ENCODE measurements at regions not wholly inside any gene's neighbourhood (a gene's known extent, or its start where the extent isn't known, plus 50 kb on each side); places are given as distances from the start of the nearest gene placed in this dataset.
"Not testable (repeated sequence)": the region's sequence is repeated elsewhere in the genome, so short reads cannot be mapped to it uniquely, and the experiment has no call there.

- H3K4me1 Mint-ChIP-seq, result no peaks in the 10 kb centered on the region
- no peak for DNase-seq
- H3K27ac Mint-ChIP-seq, result no peak overlapping the region
Observed at GRCh38 chr20:60785301-60785700, 466.8 kb upstream of the CDH4 start.

DNA sequence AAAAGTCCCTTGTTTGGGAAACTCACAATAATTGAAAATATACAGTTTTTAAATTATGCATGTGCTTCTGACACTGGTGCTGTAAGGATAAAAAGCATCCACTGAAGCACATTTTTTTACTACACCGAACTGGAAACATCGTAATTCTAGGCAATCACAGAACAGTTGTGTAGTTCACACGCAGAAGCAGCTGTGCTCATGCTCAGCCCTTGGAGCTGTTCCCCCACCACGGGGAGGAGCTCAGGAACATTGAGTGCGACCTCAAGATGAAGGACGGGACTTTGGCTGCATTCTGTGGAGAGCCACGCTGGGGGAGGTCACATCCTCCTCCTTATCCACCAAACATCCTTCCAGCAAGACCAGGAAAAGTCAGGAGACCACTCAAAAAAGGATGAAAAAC is 466.3 kb upstream of the CDH4 start:
- H3K27me3 Mint-ChIP-seq (ENCODE audit: low read depth in 3 of 3), result peaks cover 0 to 7% (median 4%) of the 10 kb centered on the region in 3 donors

More at GRCh38 chr20:60785301-60785700, 466.8 kb upstream of the CDH4 start:
- Mint-ChIP-seq H3K27me3 (ENCODE audit: low read depth in 3 of 3) (peaks cover 0 to 7% (median 0%) of the 10 kb centered on the region in 3 donors), H3K36me3 (no peaks in the 10 kb centered on the region), H3K4me3 (no peak overlapping the region), H3K9me3 (no peaks in the 10 kb centered on the region)

DNA sequence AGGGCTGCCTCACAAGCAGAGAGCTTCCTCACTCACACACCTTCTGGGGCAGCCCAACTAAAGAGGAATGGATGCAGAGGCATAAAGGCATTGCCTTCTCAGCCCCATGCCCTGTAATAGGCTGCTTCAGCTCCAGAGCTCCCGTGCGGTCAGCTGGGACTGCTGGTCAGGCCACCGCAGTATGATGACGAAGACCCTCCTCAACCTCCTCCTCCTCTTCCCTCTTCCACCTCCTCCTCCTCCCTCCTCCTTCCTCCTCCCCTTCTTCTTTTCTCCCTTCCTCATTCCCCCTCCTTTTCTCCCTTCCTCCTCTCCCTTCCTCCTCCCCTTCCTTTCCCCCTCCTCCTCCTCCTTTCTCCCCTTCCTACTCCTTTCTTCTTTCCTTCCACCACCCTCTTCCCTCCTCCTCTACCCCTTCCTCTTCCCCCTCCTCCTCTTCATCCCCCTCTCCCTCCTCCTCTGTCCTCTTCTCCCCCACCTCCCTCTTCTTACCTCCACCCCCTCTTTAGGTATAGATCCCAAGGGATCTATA is 465.3 kb upstream of the CDH4 start:
- H3K4me3 Mint-ChIP-seq, result no peak overlapping the region
- H3K27ac Mint-ChIP-seq, result no peak overlapping the region
- H3K36me3 Mint-ChIP-seq, result no peaks in the 10 kb centered on the region
- H3K9me3 Mint-ChIP-seq, result no peaks in the 10 kb centered on the region
- H3K27me3 Mint-ChIP-seq (ENCODE audit: low read depth in 3 of 3), result peaks cover 0 to 9% (median 4%) of the 10 kb centered on the region in 3 donors
- DNase-seq, result no peak
- no peaks in the 10 kb centered on the region for H3K4me1 Mint-ChIP-seq

More for the DNA sequence above, 466.3 kb upstream of the CDH4 start:
- H3K9me3 Mint-ChIP-seq, result no peaks in the 10 kb centered on the region
- DNase-seq, result no peak
- H3K4me1 Mint-ChIP-seq, result no peaks in the 10 kb centered on the region
- H3K27ac Mint-ChIP-seq, result no peak overlapping the region
- H3K36me3 Mint-ChIP-seq, result no peaks in the 10 kb centered on the region
- H3K4me3 Mint-ChIP-seq, result no peak overlapping the region

- Mint-ChIP-seq H3K4me1 (no peaks in the 10 kb centered on the region), H3K27ac (no peak overlapping the region), H3K36me3 (no peaks in the 10 kb centered on the region), H3K4me3 (no peak overlapping the region), H3K9me3 (no peaks in the 10 kb centered on the region), H3K27me3 (ENCODE audit: low read depth in 3 of 3) (peaks cover 0 to 9% (median 4%) of the 10 kb centered on the region in 3 donors)
- no peak for DNase-seq
Observed at GRCh38 chr20:60787276-60787675, 464.8 kb upstream of the CDH4 start.

DNA sequence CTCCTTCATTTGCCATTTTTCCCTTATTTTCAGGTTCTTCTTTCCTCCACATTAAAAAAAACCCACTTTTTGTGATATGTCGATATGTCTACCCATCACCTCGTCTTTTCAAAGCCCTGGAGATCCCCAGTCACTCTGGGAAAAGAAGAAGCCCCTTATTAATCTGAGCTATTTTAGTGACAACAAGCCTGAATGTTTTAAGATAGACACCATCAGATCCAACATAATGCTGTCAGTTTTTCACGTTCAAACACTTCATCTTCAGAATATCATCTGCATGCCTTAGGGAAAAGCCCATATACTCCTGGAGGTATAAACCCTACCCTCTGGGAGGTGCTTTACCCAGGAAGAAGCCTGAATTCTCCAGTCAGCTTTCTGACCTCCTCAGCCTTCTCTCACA is 464.0 kb upstream of the CDH4 start:
- Mint-ChIP-seq H3K4me3 (no peak overlapping the region), H3K27ac (no peak overlapping the region), H3K4me1 (no peaks in the 10 kb centered on the region), H3K9me3 (no peaks in the 10 kb centered on the region), H3K36me3 (no peaks in the 10 kb centered on the region), H3K27me3 (ENCODE audit: low read depth in 3 of 3) (peaks cover 0 to 9% (median 4%) of the 10 kb centered on the region in 3 donors)
- no peak for DNase-seq

GRCh38 chr20:60789399-60789798 is 462.7 kb upstream of the CDH4 start:
- H3K4me1 Mint-ChIP-seq, result no peaks in the 10 kb centered on the region
- no peak overlapping the region for H3K4me3 Mint-ChIP-seq
- H3K27ac Mint-ChIP-seq, result no peak overlapping the region
- H3K9me3 Mint-ChIP-seq, result no peaks in the 10 kb centered on the region
- peaks cover 0 to 9% (median 4%) of the 10 kb centered on the region in 3 donors for H3K27me3 Mint-ChIP-seq (ENCODE audit: low read depth in 3 of 3)
- DNase-seq, result no peak
- no peaks in the 10 kb centered on the region for H3K36me3 Mint-ChIP-seq

DNA sequence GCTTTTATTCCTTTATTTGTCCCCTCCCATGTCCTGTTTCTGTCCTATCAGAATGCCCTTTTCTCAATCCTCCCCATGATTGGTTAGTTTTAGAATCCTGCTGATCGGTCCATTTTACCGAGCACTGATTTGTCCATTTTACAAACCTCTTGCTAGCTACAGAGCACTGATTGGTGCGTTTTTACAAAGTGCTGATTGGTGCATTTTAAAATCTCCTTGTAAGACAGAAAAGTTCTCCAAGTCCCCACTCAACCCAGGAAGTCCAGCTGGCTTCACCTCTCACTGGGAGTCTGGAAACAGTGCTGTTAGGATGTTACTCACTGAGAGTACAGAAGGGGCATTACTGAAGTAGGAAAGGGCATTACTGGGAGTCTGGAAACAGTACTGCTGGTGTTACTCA is 461.7 kb upstream of the CDH4 start:
- not testable (repeated sequence) for H3K27ac Mint-ChIP-seq; H3K36me3 Mint-ChIP-seq; H3K4me1 Mint-ChIP-seq; H3K27me3 Mint-ChIP-seq (ENCODE audit: low read depth in 3 of 3); DNase-seq; H3K4me3 Mint-ChIP-seq; H3K9me3 Mint-ChIP-seq

- no peaks in the 10 kb centered on the region for H3K36me3 Mint-ChIP-seq
- no peak overlapping the region for H3K4me3 Mint-ChIP-seq
Observed at GRCh38 chr20:60791823-60792222, 460.2 kb upstream of the CDH4 start.

DNA sequence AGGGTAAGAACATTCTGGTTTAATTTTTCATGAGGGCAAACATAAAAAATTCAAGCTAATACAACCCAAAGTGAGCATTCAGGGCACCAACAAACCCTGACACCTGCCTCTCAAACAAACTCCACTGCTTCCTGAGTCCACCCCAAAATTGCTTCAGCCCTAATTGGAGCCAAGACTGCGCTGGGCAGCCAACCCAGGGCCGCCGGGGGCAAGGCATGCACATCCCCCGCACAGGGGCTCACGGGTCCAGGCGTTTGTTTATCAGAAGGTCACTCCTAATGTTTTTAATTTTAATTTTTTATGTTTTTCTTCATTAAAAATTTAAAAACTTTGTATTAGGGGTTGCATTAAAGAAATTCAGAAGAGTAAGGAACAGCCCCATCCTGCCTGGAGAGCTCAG is 459.1 kb upstream of the CDH4 start:
- no peaks in the 10 kb centered on the region for H3K36me3 Mint-ChIP-seq
- H3K27ac Mint-ChIP-seq, result no peak overlapping the region
- peaks cover 0 to 2% (median 0%) of the 10 kb centered on the region in 6 donors for H3K9me3 Mint-ChIP-seq
- no peak overlapping the region for H3K4me3 Mint-ChIP-seq
- H3K4me1 Mint-ChIP-seq, result no peaks in the 10 kb centered on the region
- H3K27me3 Mint-ChIP-seq (ENCODE audit: low read depth in 3 of 3), result peaks cover 0 to 8% (median 4%) of the 10 kb centered on the region in 3 donors
- no peak for DNase-seq

More at GRCh38 chr20:60791823-60792222, 460.2 kb upstream of the CDH4 start:
- Mint-ChIP-seq H3K27ac (no peak overlapping the region), H3K27me3 (ENCODE audit: low read depth in 3 of 3) (peaks cover 0 to 8% (median 4%) of the 10 kb centered on the region in 3 donors), H3K9me3 (no peaks in the 10 kb centered on the region), H3K4me1 (no peaks in the 10 kb centered on the region)
- no peak for DNase-seq

DNA sequence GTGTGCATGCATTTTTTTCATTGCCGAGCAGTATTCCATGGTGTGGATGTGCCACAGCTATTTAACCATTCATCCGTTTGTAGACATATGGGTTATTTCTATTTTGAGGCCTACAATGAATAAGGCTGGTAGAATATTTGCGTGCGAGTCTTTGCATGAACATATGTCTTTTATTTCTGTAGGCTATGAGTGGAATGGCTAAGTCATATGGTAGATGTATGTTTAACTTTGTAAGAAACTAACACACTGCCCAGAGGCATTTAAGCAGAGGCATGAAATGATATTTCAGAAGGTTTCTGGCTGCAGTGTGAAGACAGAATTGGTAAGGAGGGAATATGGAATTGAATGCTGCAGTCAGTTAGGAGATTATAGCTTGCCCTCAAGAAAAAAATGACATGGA is 457.4 kb upstream of the CDH4 start:
- Mint-ChIP-seq H3K4me1 (no peaks in the 10 kb centered on the region), H3K36me3 (no peaks in the 10 kb centered on the region), H3K4me3 (no peak overlapping the region), H3K9me3 (peaks cover 0 to 4% (median under 1%) of the 10 kb centered on the region in 6 donors), H3K27me3 (ENCODE audit: low read depth in 3 of 3) (peaks cover 1 to 6% (median 5%) of the 10 kb centered on the region in 3 donors), H3K27ac (no peak overlapping the region)
- no peak for DNase-seq

- Mint-ChIP-seq H3K4me3 (no peak overlapping the region), H3K36me3 (no peaks in the 10 kb centered on the region), H3K9me3 (peaks cover 0 to 7% (median 2%) of the 10 kb centered on the region in 6 donors), H3K4me1 (no peaks in the 10 kb centered on the region), H3K27ac (no peak overlapping the region), H3K27me3 (ENCODE audit: low read depth in 3 of 3) (peaks cover 1 to 5% (median 3%) of the 10 kb centered on the region in 3 donors)
- no peak for DNase-seq
Observed at GRCh38 chr20:60795651-60796050, 456.4 kb upstream of the CDH4 start.

- Mint-ChIP-seq H3K4me1 (no peaks in the 10 kb centered on the region), H3K27ac (no peak overlapping the region), H3K9me3 (peaks cover 0 to 7% (median 3%) of the 10 kb centered on the region in 6 donors), H3K36me3 (no peaks in the 10 kb centered on the region), H3K4me3 (no peak overlapping the region), H3K27me3 (ENCODE audit: low read depth in 3 of 3) (peaks cover 1 to 7% (median 5%) of the 10 kb centered on the region in 3 donors)
- DNase-seq, result no peak
Observed at GRCh38 chr20:60800185-60800584, 451.9 kb upstream of the CDH4 start.

DNA sequence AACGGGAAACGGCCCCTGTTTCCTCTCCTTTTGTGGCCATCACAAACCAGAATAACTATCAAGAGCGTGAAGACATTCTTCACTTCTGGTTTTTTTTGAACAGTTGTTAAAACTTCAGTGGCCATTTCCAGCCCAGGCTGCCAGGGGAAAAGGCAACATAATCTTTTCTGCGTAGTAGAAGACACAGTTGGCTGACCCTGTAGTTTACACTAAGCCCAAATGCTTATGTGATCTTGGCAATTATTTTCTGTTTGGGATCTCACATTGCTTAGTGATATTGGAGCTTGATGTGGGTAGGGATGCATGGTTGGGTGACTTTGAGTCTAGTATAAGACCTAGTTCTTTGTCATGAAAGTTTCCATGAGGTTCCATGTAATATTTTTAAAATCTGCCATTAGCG is 449.4 kb upstream of the CDH4 start:
- H3K36me3 Mint-ChIP-seq, result no peaks in the 10 kb centered on the region
- no peaks in the 10 kb centered on the region for H3K4me1 Mint-ChIP-seq
- H3K27ac Mint-ChIP-seq, result no peak overlapping the region
- DNase-seq, result no peak
- peaks cover 0 to 7% (median 3%) of the 10 kb centered on the region in 6 donors for H3K9me3 Mint-ChIP-seq
- H3K27me3 Mint-ChIP-seq (ENCODE audit: low read depth in 3 of 3), result peaks cover 1 to 5% (median 5%) of the 10 kb centered on the region in 3 donors
- H3K4me3 Mint-ChIP-seq, result no peak overlapping the region

GRCh38 chr20:60803335-60804055 is 448.6 kb upstream of the CDH4 start:
- no peak overlapping the region for H3K4me3 Mint-ChIP-seq
- peaks cover 1 to 5% (median 5%) of the 10 kb centered on the region in 3 donors for H3K27me3 Mint-ChIP-seq (ENCODE audit: low read depth in 3 of 3)
- H3K36me3 Mint-ChIP-seq, result no peaks in the 10 kb centered on the region
- no peak overlapping the region for H3K27ac Mint-ChIP-seq
- H3K4me1 Mint-ChIP-seq, result no peaks in the 10 kb centered on the region
- no peak for DNase-seq
- H3K9me3 Mint-ChIP-seq, result peaks cover 0 to 7% (median 2%) of the 10 kb centered on the region in 6 donors

Measured in immature natural killer cell (primary cell).